ENCODE measurements at regions not wholly inside any gene's neighbourhood (a gene's known extent, or its start where the extent isn't known, plus 50 kb on each side); places are given as distances from the start of the nearest gene placed in this dataset.

DNA sequence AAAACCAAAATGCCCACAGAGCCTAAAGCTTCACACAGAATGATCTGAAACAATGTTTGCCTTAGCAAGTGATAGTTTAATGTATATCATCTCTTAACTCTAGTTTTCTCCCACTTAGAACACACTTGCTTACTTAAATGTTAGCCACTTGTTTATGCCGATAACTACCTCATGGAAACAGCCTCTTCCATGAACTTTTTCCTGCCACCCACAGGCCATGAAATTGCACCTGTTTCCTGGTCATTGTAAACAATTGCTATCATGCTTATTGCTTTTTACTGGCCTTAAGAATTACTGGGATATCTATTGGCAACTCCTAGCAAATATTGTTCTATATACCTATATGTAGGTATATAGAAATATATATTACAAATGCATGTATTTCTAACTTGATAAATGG is 231.1 kb downstream of the HDGFL1 start:
- Histone ChIP-seq H3K36me3 (ENCODE audit: control insufficient read depth in 2 of 3, insufficient read depth in 3 of 3, low read length in 3 of 3) (no peaks in the 10 kb centered on the region), H3K27ac (ENCODE audit: low read depth in 2 of 2, low read length in 2 of 2) (no peak overlapping the region), H3K4me3 (ENCODE audit: low read length in 3 of 3) (no peak overlapping the region), H3K4me1 (ENCODE audit: control insufficient read depth in 2 of 3, insufficient read depth in 2 of 3, low read depth in 1 of 3, low read length in 3 of 3) (no peaks in the 10 kb centered on the region), H3K9me3 (ENCODE audit: control insufficient read depth in 2 of 3, insufficient read depth in 1 of 3, low read length in 3 of 3) (peaks cover 0 to under 1% (median 0%) of the 10 kb centered on the region in 3 donors), H3K27me3 (ENCODE audit: control insufficient read depth, insufficient read depth, low read length) (no peaks in the 10 kb centered on the region), H3K9ac (ENCODE audit: low read length in 3 of 3) (no peak overlapping the region)
- intact Hi-C loops (cut with DNase I) = no loop called here
- FAIRE-seq (no peak), DNase-seq (no peak)
- TF ChIP-seq, protein P1, sequence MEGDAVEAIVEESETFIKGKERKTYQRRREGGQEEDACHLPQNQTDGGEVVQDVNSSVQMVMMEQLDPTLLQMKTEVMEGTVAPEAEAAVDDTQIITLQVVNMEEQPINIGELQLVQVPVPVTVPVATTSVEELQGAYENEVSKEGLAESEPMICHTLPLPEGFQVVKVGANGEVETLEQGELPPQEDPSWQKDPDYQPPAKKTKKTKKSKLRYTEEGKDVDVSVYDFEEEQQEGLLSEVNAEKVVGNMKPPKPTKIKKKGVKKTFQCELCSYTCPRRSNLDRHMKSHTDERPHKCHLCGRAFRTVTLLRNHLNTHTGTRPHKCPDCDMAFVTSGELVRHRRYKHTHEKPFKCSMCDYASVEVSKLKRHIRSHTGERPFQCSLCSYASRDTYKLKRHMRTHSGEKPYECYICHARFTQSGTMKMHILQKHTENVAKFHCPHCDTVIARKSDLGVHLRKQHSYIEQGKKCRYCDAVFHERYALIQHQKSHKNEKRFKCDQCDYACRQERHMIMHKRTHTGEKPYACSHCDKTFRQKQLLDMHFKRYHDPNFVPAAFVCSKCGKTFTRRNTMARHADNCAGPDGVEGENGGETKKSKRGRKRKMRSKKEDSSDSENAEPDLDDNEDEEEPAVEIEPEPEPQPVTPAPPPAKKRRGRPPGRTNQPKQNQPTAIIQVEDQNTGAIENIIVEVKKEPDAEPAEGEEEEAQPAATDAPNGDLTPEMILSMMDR (IDR thresholded peaks at IDR 0.05; ENCODE audit: borderline replicate concordance, extremely low read depth, insufficient read depth) = no peak

DNA sequence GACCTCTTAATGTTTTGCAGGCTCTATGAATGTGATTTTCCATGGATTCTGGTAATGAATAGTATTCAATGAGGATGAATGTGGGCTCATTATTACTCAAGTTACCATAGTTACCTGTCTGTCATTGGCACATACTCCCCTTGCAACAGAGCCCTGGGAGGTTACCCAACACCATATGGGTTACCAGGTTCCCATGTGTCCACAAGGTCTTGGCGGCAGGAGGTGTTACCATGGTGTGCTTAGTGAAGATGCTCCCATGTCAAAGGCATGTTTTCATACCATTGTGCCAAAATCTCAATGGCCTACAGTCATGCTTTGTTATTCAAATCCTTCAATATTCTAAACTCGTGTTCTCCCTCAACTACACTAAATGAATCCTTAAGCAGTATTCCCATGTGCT is 232.5 kb downstream of the HDGFL1 start:
- DNase-seq (no peak), FAIRE-seq (no peak)
- Histone ChIP-seq H3K36me3 (ENCODE audit: control insufficient read depth in 2 of 3, insufficient read depth in 3 of 3, low read length in 3 of 3) (no peaks in the 10 kb centered on the region), H3K4me3 (ENCODE audit: low read length in 3 of 3) (no peak overlapping the region), H3K27me3 (ENCODE audit: control insufficient read depth, insufficient read depth, low read length) (no peaks in the 10 kb centered on the region), H3K9ac (ENCODE audit: low read length in 3 of 3) (no peak overlapping the region), H3K4me1 (ENCODE audit: control insufficient read depth in 2 of 3, insufficient read depth in 2 of 3, low read depth in 1 of 3, low read length in 3 of 3) (peaks cover 0 to 7% (median 3%) of the 10 kb centered on the region in 3 donors), H3K27ac (ENCODE audit: low read depth in 2 of 2, low read length in 2 of 2) (no peak overlapping the region), H3K9me3 (ENCODE audit: control insufficient read depth in 2 of 3, insufficient read depth in 1 of 3, low read length in 3 of 3) (no peaks in the 10 kb centered on the region)
- intact Hi-C loops (cut with DNase I) = no loop called here
- TF ChIP-seq, protein P1 (IDR thresholded peaks at IDR 0.05; ENCODE audit: borderline replicate concordance, extremely low read depth, insufficient read depth) = no peak

- no peak for FAIRE-seq
These were observed 235.4 kb downstream of the HDGFL1 start for GRCh38 chr6:22804620-22805261.

More at GRCh38 chr6:22804620-22805261, 235.4 kb downstream of the HDGFL1 start:
- H3K36me3 ChIP-seq (ENCODE audit: control insufficient read depth in 2 of 3, insufficient read depth in 3 of 3, low read length in 3 of 3) = no peaks in the 10 kb centered on the region
- no peak overlapping the region for H3K9ac ChIP-seq (ENCODE audit: low read length in 3 of 3)
- no peak overlapping the region for H3K27ac ChIP-seq (ENCODE audit: low read depth in 2 of 2, low read length in 2 of 2)
- TF ChIP-seq, protein P1 (IDR thresholded peaks at IDR 0.05; ENCODE audit: borderline replicate concordance, extremely low read depth, insufficient read depth) = no peak
- no peaks in the 10 kb centered on the region for H3K9me3 ChIP-seq (ENCODE audit: control insufficient read depth in 2 of 3, insufficient read depth in 1 of 3, low read length in 3 of 3)
- no peaks in the 10 kb centered on the region for H3K27me3 ChIP-seq (ENCODE audit: control insufficient read depth, insufficient read depth, low read length)
- intact Hi-C loops (cut with DNase I) = no loop called here
- no peak overlapping the region for H3K4me3 ChIP-seq (ENCODE audit: low read length in 3 of 3)
- H3K4me1 ChIP-seq (ENCODE audit: control insufficient read depth in 2 of 3, insufficient read depth in 2 of 3, low read depth in 1 of 3, low read length in 3 of 3) = peaks cover 0 to 7% (median 3%) of the 10 kb centered on the region in 3 donors
- no peak for DNase-seq
